ENCODE measurements at regions not wholly inside any gene's neighbourhood (a gene's known extent, or its start where the extent isn't known, plus 50 kb on each side); places are given as distances from the start of the nearest gene placed in this dataset.

GRCh38 chr7:136180984-136181383 lies 203.8 kb upstream of the MTPN start:
- peaks cover 8 to 12% of the 10 kb centered on the region in 2 experiments for H3K4me1 Mint-ChIP-seq
- H3K23ac ChIP-seq (ENCODE audit: insufficient read length, low read depth, low read length), result no peak overlapping the region
- H2BK15ac ChIP-seq (ENCODE audit: low read depth, low read length), result no peak overlapping the region
- no peaks in the 10 kb centered on the region for H4K20me1 ChIP-seq (ENCODE audit: control insufficient read depth, insufficient read depth, insufficient read length)
- no peaks in the 10 kb centered on the region for H3K9me3 ChIP-seq (ENCODE audit: control insufficient read depth, low read depth, low read length)
- H3K18ac ChIP-seq (ENCODE audit: insufficient read length, low read depth, low read length), result no peak overlapping the region
- no peaks in the 10 kb centered on the region for H3K9me3 Mint-ChIP-seq
- H2AFZ ChIP-seq (ENCODE audit: low read length), result no peak overlapping the region
- no peaks in the 10 kb centered on the region for H3K36me3 Mint-ChIP-seq (ENCODE audit: insufficient read depth in 1 of 3, low read depth in 3 of 3)
- H3K4me3 Mint-ChIP-seq, result no peak overlapping the region
- H3K14ac ChIP-seq (ENCODE audit: insufficient read depth, low read length), result no peak overlapping the region
- H3K27me3 ChIP-seq (ENCODE audit: insufficient read depth, low read length), result no peaks in the 10 kb centered on the region
- no peak overlapping the region for H3K27ac ChIP-seq (ENCODE audit: insufficient read length, low read depth, low read length)
- TF ChIP-seq CTCF (conservative IDR thresholded peaks at IDR 0.05), result no peak
- H3K27me3 Mint-ChIP-seq (ENCODE audit: low read depth), result peaks cover 3% of the 10 kb centered on the region; the same call in 1 of the 2 replicates
- H2BK120ac ChIP-seq (ENCODE audit: low read depth, low read length, poor library complexity, severe bottlenecking), result no peak overlapping the region
- H3K79me1 ChIP-seq (ENCODE audit: insufficient read depth, low read depth, low read length, poor library complexity, severe bottlenecking), result no peaks in the 10 kb centered on the region
- no peak overlapping the region for H2BK5ac ChIP-seq (ENCODE audit: insufficient read length, low read length)
- no peak overlapping the region for H3K56ac ChIP-seq (ENCODE audit: insufficient read length, low read depth, low read length)
- H4K8ac ChIP-seq (replicated peaks; ENCODE audit: insufficient read length, low read depth, low read length), result no peak overlapping the region
- no peak overlapping the region for H3K4me2 ChIP-seq (ENCODE audit: insufficient read depth, insufficient read length, low read length)
- no peak overlapping the region for H4K5ac ChIP-seq (ENCODE audit: insufficient read length, low read depth, low read length)
- H3K23me2 ChIP-seq (ENCODE audit: insufficient read length, low read depth, low read length, poor library complexity, severe bottlenecking), result no peaks in the 10 kb centered on the region
- no peak for DNase-seq
- no peak overlapping the region for H3K27ac Mint-ChIP-seq
- H2AK5ac ChIP-seq (ENCODE audit: insufficient read length, low read length), result no peak overlapping the region
- H3K4ac ChIP-seq (ENCODE audit: low read depth, low read length), result no peak overlapping the region
- H3K4me1 ChIP-seq (ENCODE audit: insufficient read depth, low read length), result no peaks in the 10 kb centered on the region
- no peak overlapping the region for H4K91ac ChIP-seq (ENCODE audit: insufficient read length, low read depth, low read length)
- H2BK20ac ChIP-seq (ENCODE audit: low read depth, low read length, poor library complexity, severe bottlenecking), result no peak overlapping the region
- no CpG with 5 or more reads among the region's 7 CpGs for WGBS (ENCODE audit: extremely low coverage, insufficient read length, low lambda C conversion rate)
- no peaks in the 10 kb centered on the region for H3K79me2 ChIP-seq (ENCODE audit: insufficient read depth, low read length)
- H2BK12ac ChIP-seq (ENCODE audit: insufficient read length, low read depth, low read length), result no peak overlapping the region
- H3K9ac ChIP-seq (ENCODE audit: extremely low read depth, insufficient read length, low read length), result no peak overlapping the region
- no peak overlapping the region for H3T11ph ChIP-seq (ENCODE audit: low read length)
